IgD-negative memory B cell (primary cell): ENCODE measurements at regions not wholly inside any gene's neighbourhood (a gene's known extent, or its start where the extent isn't known, plus 50 kb on each side); places are given as distances from the start of the nearest gene placed in this dataset.
A peak's percentile ranks its signal among the peaks of the same experiment; 100 is the strongest.

ENCODE experiments used
- H3K27ac Mint-ChIP-seq, 3 donors: one replicate each; pipeline ENCODE4 v1.8.0; 2020 to 2022; ENCODE audit warnings: mild to moderate bottlenecking in 3 of 3, mixed read lengths in 3 of 3, moderate library complexity in 1 of 3
- H3K27me3 Mint-ChIP-seq: one replicate; pipeline ENCODE4 v1.8.0; 2021; ENCODE audit warnings: mixed read lengths
- H3K36me3 Mint-ChIP-seq: one replicate; pipeline ENCODE4 v1.8.0; 2020; ENCODE audit warnings: mild to moderate bottlenecking, mixed read lengths
- H3K4me1 Mint-ChIP-seq, 3 donors: one replicate each; pipeline ENCODE4 v1.8.0; 2020 to 2022; ENCODE audit warnings: mixed read lengths in 3 of 3, mild to moderate bottlenecking in 1 of 3
- H3K4me3 Mint-ChIP-seq, 4 donors: one replicate each; pipeline ENCODE4 v1.8.0; 2020 to 2022; ENCODE audit warnings: mild to moderate bottlenecking in 4 of 4, mixed read lengths in 4 of 4, moderate library complexity in 3 of 4
- H3K9me3 Mint-ChIP-seq, 3 donors: one replicate each; pipeline ENCODE4 v1.8.0; 2020 to 2021; ENCODE audit warnings: mixed read lengths in 3 of 3, mild to moderate bottlenecking in 1 of 3

GRCh38 chr22:22143448-22143847 is 101.1 kb upstream of the VPREB1 start:
- no peaks in the 10 kb centered on the region for H3K9me3 Mint-ChIP-seq
- peaks cover 6% of the 10 kb centered on the region for H3K36me3 Mint-ChIP-seq
- H3K4me1 Mint-ChIP-seq, result peaks cover 0 to 13% (median 2%) of the 10 kb centered on the region in 3 donors
- H3K27me3 Mint-ChIP-seq, result no peaks in the 10 kb centered on the region
- H3K4me3 Mint-ChIP-seq, result no peak overlapping the region
- peak overlapping the region in 1 of 3 donors; percentile 88 for H3K27ac Mint-ChIP-seq

DNA sequence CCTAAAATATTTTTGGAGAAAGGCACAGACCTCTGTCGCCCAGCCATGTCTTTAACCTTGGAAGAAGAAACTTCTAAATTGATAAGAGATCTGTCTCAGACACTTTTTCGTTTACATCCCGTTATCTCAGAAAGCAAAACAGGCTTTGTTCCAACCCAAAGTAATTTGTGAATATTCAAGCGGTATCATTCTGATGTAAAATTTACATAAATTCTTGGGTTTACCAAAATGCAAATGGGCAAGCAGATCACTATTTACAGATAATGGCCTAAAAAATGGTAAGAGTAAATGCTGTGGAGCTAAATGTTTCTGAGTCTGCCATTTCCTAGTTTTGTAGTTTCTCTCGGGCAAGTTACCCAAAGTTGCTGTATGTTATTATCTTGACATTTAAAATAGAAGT is 101.9 kb upstream of the VPREB1 start:
- no peaks in the 10 kb centered on the region for H3K27me3 Mint-ChIP-seq

DNA sequence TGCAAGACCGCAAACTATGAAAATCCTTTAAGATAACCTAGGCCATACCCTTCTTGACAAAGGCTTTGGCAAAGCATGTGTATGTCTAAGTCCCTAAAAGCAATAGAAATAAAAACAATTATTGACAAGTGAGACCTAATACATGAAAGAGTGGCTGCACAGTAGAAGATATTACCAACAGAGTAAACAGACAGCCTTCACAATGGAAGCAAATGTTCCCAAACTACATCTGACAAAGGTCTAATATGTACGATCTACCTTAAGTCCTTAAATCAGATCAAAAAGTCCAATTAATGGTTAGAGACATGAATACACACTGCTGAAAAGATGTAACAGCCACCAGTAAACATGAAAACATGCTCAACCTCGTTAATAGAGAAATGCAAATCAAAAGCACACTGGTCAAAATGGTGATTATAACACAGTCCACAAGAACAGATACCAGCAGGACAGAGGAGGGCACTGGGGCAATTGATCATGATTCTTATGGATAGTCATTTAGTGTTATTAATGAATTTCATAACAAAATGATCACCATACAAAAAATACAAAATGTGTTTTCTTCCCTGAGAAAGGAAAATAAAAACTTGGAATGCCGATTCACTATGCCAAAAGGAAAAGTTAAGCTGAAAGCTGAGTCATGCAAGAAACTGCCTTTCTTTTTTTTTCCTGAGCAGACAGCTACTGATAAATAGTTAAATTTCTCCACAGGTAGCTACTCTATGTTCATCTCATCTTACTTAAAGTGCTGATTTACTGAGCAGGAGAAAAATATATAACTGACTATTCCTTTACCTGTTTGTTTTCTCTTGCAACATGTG is 102.6 kb upstream of the VPREB1 start:
- no peaks in the 10 kb centered on the region for H3K9me3 Mint-ChIP-seq
- H3K4me3 Mint-ChIP-seq, result no peak overlapping the region
- H3K4me1 Mint-ChIP-seq, result peaks cover 0 to 9% (median 2%) of the 10 kb centered on the region in 3 donors
- H3K36me3 Mint-ChIP-seq, result peaks cover 4% of the 10 kb centered on the region
- no peaks in the 10 kb centered on the region for H3K27me3 Mint-ChIP-seq
- H3K27ac Mint-ChIP-seq, result no peak overlapping the region

More for the DNA sequence above, 101.9 kb upstream of the VPREB1 start:
- Mint-ChIP-seq H3K9me3 (no peaks in the 10 kb centered on the region), H3K36me3 (peaks cover 4% of the 10 kb centered on the region), H3K4me3 (no peak overlapping the region), H3K27ac (no peak overlapping the region), H3K4me1 (peaks cover 0 to 9% (median 2%) of the 10 kb centered on the region in 3 donors)

GRCh38 chr22:22141031-22141430 is 103.6 kb upstream of the VPREB1 start:
- Mint-ChIP-seq H3K27ac (no peak overlapping the region), H3K9me3 (no peaks in the 10 kb centered on the region), H3K27me3 (no peaks in the 10 kb centered on the region)

DNA sequence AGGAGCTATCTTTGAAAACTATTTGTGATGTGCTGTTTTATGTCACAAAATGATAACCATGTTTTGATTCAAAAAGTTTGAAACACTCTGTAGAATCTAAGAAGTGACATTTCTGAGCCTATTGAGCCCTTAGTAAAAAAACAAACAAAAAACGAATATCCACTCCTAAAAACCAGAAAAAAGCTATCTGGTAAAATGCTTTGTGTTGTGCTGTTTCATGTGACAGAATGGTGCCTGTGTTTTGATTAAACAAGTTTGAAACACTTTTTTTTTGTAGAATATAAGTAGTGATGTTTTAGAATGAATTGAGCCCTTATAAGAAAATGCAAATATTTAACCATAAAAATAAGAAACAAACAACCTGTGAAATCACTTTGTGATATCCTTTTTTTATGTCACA is 105.2 kb upstream of the VPREB1 start:
- Mint-ChIP-seq H3K4me3 (no peak overlapping the region), H3K27me3 (no peaks in the 10 kb centered on the region), H3K27ac (no peak overlapping the region), H3K9me3 (no peaks in the 10 kb centered on the region), H3K36me3 (peaks cover 4% of the 10 kb centered on the region), H3K4me1 (peaks cover 0 to 5% (median 2%) of the 10 kb centered on the region in 3 donors)

More at GRCh38 chr22:22141031-22141430, 103.6 kb upstream of the VPREB1 start:
- Mint-ChIP-seq H3K4me3 (no peak overlapping the region), H3K36me3 (peaks cover 4% of the 10 kb centered on the region), H3K4me1 (peaks cover 0 to 9% (median 2%) of the 10 kb centered on the region in 3 donors)

DNA sequence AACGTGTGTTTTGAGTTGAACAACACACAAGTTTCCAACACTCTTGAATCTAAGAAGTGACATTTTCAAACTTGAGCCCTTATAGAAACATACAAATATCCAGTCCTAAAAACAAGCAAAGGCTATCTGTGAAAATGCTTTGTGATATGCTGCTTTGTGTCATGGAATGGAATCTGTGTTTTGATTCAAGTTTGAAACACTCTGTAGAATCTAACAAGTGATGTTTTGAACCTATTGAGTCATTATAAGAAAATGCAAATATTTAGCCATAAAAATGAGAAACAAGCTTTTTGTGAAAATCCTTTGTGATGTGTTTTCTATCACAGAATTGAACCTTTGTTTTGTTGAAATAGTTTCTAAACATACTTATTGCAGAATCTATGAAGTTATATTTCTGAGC is 105.7 kb upstream of the VPREB1 start:
- Mint-ChIP-seq H3K4me3 (no peak overlapping the region), H3K27ac (no peak overlapping the region), H3K27me3 (no peaks in the 10 kb centered on the region), H3K9me3 (no peaks in the 10 kb centered on the region), H3K4me1 (peaks cover 0 to 5% (median 2%) of the 10 kb centered on the region in 3 donors), H3K36me3 (peaks cover 4% of the 10 kb centered on the region)

- Mint-ChIP-seq H3K27me3 (no peaks in the 10 kb centered on the region), H3K36me3 (no peaks in the 10 kb centered on the region), H3K9me3 (no peaks in the 10 kb centered on the region), H3K4me1 (peaks cover 0 to 5% (median 0%) of the 10 kb centered on the region in 3 donors), H3K4me3 (no peak overlapping the region), H3K27ac (no peak overlapping the region)
Measured at GRCh38 chr22:22137891-22138290, 106.7 kb upstream of the VPREB1 start.

DNA sequence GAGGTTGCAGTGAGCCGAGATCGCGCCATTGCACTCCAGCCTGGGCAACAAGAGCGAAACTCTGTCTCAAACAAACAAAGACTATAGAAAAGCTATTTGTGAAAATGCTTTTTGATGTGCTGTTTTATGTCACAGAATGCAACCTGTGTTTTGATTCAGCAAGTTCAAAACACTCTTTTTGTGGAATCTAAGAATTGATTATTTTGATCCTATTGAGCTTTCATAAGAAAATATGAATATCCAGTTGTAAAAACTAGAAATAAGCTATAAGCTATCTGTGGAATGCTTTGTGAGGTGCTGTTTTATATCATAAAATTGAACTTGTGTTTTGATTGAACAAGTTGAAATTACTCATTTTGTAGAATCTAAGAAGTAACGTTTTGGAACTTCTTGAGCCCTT is 110.7 kb upstream of the VPREB1 start:
- no peak overlapping the region for H3K4me3 Mint-ChIP-seq
- H3K4me1 Mint-ChIP-seq, result peaks cover 6 to 12% (median 7%) of the 10 kb centered on the region in 3 donors
- no peaks in the 10 kb centered on the region for H3K9me3 Mint-ChIP-seq
- no peaks in the 10 kb centered on the region for H3K27me3 Mint-ChIP-seq
- peaks cover 1% of the 10 kb centered on the region for H3K36me3 Mint-ChIP-seq
- H3K27ac Mint-ChIP-seq, result no peak overlapping the region

DNA sequence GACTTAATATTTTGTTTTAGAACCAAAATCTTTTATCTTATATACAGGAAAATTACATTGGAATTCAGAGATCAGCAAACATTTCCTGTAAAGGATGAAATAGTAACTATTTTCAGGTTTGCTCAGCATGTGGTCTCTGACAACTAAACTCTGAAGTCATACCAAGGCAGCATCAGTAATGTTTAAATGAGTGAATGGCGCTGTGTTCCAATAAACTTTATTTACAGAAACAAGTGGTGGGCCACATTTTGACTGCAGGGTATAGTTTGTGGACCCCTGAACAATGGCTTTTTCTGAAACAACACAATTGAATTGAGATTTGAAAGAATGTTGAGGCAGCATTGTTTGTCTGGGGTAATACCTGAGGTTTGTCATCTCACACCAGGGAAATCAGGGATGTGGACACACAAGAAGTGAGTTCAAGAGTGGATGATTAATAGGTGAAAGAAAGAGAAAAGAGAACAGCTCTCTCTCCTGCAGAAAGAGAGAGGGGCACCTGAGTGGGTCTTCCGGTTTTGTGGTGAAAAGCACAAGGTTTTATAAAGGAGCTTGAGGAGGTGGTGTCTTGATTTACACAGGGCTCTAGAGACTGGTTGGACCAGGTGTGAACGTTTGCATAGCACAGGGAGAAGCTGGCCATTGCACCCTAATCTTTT is 113.5 kb upstream of the VPREB1 start:
- Mint-ChIP-seq H3K9me3 (no peaks in the 10 kb centered on the region), H3K4me3 (peak overlapping the region in 1 of 4 donors; percentile 34), H3K4me1 (peaks cover 12 to 26% (median 17%) of the 10 kb centered on the region in 3 donors), H3K27ac (peak overlapping the region in 1 of 3 donors; percentile 3), H3K36me3 (peaks cover 1% of the 10 kb centered on the region), H3K27me3 (no peaks in the 10 kb centered on the region)

- Mint-ChIP-seq H3K4me1 (peaks cover 12 to 26% (median 17%) of the 10 kb centered on the region in 3 donors), H3K27ac (no peak overlapping the region), H3K4me3 (no peak overlapping the region), H3K9me3 (no peaks in the 10 kb centered on the region), H3K27me3 (no peaks in the 10 kb centered on the region), H3K36me3 (peaks cover 1% of the 10 kb centered on the region)
Measured at GRCh38 chr22:22129387-22129786, 115.2 kb upstream of the VPREB1 start.

DNA sequence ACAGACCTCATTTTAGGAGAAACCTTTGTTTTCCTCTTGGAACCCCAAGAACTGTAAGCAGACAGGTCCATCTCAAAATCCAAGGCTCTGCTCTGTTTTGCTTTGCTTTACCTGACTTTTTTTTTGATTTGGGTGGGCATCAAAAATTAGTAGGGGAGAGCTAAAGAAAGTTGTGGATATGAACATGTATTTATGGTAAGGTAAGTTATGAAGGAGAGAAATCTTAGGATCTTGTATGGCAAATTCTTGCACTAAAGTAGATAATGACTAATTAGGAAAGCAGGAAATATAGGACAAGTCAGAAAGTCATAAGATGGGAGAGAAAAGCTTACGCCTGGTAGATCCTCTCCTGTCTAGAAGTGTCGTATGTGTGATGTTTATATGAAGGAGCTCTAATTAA is 116.1 kb upstream of the VPREB1 start:
- no peaks in the 10 kb centered on the region for H3K9me3 Mint-ChIP-seq
- H3K36me3 Mint-ChIP-seq, result peaks cover 1% of the 10 kb centered on the region
- H3K27ac Mint-ChIP-seq, result no peak overlapping the region
- H3K4me3 Mint-ChIP-seq, result no peak overlapping the region
- peaks cover 12 to 26% (median 17%) of the 10 kb centered on the region in 3 donors for H3K4me1 Mint-ChIP-seq
- no peaks in the 10 kb centered on the region for H3K27me3 Mint-ChIP-seq

GRCh38 chr22:22127100-22127499 is 117.5 kb upstream of the VPREB1 start:
- H3K9me3 Mint-ChIP-seq, result no peaks in the 10 kb centered on the region
- no peak overlapping the region for H3K4me3 Mint-ChIP-seq
- peaks cover 12 to 26% (median 17%) of the 10 kb centered on the region in 3 donors for H3K4me1 Mint-ChIP-seq
- H3K27me3 Mint-ChIP-seq, result no peaks in the 10 kb centered on the region
- H3K36me3 Mint-ChIP-seq, result peaks cover 1% of the 10 kb centered on the region
- H3K27ac Mint-ChIP-seq, result no peak overlapping the region

DNA sequence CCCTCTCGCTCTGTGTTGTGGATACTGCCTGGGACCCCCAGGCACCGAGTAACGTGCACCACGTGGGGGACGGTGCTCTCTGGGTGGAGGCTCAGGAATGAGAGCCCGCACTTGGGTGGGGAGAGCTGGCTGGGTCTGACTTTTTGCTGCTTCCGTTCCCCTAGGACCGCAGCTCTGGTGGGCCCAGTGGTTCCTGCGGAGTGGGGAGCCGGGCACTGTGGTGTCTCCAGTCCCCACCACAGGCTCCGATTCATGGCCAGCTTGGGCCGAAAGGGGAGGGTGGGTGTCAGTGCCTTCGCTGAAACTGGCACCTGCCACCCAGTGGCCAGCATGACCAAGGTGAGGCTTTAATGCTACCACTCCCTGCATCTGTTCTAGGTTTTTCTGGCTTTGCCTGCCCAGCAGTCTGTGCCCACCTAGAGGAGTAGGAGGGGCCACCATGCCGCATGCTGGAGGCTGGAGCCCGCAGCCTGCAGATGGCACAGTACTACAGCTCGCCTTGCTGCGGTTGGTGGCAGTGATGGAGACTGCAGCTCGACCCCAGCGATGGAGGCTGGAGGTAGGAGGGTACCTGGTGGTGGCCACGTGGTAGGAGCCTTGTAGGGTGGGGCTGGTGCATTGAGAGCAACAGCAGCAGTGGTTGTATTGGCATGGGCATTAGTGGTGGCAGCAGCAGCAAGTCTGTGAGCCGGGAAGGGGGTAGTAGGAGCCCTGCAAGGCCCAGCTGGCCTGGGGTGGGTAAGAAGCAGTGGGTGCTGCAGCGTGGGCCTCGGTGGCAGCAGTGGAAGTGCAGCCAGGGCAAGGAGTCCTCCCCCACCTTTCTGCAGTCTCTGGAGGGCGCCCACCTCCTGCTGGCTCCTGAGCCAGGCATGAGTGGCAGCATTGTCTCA is 118.8 kb upstream of the VPREB1 start:
- H3K27ac Mint-ChIP-seq, result no peak overlapping the region
- no peaks in the 10 kb centered on the region for H3K36me3 Mint-ChIP-seq
- no peaks in the 10 kb centered on the region for H3K27me3 Mint-ChIP-seq
- peaks cover 8 to 26% (median 10%) of the 10 kb centered on the region in 3 donors for H3K4me1 Mint-ChIP-seq
- no peaks in the 10 kb centered on the region for H3K9me3 Mint-ChIP-seq
- no peak overlapping the region for H3K4me3 Mint-ChIP-seq

DNA sequence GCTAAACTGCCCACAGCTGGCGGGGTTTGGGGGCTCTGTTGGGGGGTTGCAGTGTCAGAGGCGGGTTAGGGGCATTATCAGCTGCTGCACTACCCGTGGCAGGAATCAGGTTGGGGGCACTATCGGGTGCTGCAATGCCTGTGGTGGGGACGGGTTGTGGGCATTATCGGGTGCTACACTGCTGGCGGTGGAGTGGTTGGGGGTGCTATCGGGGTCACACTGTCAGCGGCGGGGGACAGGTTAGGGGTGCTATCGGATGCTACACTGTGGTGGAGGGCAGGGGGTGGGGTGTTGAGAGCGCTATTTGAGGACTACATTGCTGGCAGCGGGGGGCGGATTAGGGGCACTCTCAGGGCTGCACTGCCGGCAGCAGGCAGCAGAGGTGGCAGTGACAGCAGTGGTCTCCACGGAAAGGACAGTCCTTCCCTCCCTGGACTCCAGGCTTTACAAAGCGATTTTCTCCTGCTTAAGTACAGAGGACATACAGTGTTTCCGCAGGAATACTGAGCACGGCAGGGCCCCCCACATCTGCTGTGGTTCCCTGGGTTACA is 119.5 kb upstream of the VPREB1 start:
- H3K4me3 Mint-ChIP-seq, result peak overlapping the region in 1 of 4 donors; percentile 27
- H3K36me3 Mint-ChIP-seq, result no peaks in the 10 kb centered on the region
- peaks cover 8 to 26% (median 10%) of the 10 kb centered on the region in 3 donors for H3K4me1 Mint-ChIP-seq

More for the DNA sequence above, 119.5 kb upstream of the VPREB1 start:
- Mint-ChIP-seq H3K9me3 (no peaks in the 10 kb centered on the region), H3K27me3 (no peaks in the 10 kb centered on the region), H3K27ac (no peak overlapping the region)
